T-helper 1 cell treated with Interleukin-12 subunit alpha and Interleukin-12 subunit beta and Interleukin-4 antibody, amounts not matched to agents 30 ng/mL and 1 ng/mL, for 36 hours (primary cell): ENCODE measurements at regions not wholly inside any gene's neighbourhood (a gene's known extent, or its start where the extent isn't known, plus 50 kb on each side); places are given as distances from the start of the nearest gene placed in this dataset.

ENCODE experiments used
- intact Hi-C: fragments of 100-400 bp; cut with micrococcal nuclease; formaldehyde crosslinking; loops from one replicate; pipeline ENCODE4 v1.15.1; 2024

DNA sequence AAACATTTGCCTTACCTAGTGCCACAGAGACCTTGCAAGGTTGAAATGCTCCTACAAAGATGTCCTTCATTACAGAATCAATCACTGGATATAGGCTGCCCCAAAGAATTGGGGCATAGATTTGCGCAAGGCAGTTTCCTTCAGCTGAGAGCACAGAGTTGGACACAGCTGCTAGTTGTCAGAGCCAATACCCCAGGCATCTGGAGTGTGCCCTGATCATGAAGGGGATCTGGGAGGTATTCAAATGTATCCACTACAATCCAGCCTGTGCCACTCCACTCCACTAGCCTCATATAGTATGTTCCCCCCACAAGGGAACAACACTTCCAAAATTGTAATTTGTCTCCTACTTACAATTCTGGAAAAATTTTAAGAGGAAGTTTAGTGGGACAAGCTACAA lies 62.3 kb upstream of the ITPRID2 start:
- intact Hi-C loops = no loop called here

DNA sequence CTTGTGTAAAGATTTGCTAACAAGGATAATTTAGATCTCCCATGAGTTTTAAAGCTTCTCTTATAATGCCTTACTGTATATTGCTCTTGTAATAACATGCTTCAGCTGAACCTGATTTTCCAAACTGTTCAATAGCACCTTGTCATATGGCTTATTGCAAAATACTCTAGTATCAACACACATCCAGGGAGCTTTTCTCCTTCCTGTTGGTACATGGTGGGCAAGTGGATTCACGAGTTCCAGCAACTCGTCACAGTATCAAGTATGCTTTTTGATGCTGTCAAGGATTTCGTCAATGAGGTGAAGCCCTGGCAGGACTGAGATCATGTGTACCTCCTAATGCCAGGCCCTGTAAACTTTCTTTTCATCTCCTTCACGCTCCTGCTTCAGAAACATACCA lies 59.5 kb upstream of the ITPRID2 start:
- intact Hi-C loops = no loop called here

DNA sequence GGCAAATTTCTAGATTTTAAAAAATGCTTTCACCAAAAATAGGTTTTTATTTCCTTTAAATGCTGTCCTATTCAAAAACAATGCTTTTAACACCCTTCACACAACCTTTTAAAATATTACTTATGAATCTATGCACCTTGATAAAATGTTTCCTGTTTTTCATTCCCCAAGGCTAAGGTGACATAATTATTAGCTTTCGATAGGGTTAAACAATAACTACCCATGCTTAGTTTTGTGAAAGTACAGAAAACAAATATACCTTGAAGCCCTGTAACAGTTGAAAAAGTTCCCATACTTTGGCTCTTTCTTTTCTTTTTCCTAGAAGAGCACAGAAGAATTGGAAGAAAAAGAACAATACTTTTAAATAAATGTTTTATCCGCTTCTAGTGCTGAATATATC lies 54.9 kb upstream of the ITPRID2 start:
- intact Hi-C loops = no loop called here

DNA sequence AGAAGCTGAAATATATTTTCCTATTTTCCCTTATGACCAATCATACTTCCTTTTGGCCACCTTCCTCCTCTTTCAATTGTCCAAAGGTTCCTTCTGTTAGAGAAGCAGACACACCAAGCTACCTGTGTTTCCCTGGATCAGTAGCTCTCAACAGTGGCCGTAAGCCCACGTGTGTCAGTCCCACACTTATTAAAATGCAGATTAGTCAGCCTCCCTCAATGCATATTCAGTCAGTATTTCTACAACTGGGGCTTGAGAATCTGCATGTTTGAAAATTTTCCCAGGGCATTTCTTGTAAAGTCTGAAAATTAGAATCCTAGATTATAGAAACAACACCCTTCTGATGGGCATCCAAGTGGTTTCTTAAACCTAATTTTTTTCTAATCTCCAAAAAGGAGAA lies 54.0 kb upstream of the ITPRID2 start:
- intact Hi-C loops = no loop called here

DNA sequence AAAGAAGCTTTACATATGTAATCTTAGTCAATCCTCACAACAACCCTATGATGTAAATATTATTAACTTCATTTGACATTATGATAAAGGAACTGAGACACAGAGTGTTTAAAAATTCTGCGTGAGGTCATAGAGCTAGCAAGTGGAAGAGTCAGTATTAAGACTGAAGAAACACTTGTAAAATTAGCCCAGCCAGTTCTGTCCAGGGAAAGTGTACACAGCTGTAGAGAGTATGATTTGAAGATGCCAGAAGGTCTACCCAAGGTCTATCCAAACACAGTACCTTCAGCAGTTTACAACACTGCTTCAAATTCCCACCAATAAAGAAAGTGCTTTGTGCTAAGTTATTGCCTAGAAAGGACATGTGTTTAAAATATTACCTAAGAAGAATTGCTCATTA lies 51.7 kb upstream of the ITPRID2 start:
- intact Hi-C loops = no loop called here

DNA sequence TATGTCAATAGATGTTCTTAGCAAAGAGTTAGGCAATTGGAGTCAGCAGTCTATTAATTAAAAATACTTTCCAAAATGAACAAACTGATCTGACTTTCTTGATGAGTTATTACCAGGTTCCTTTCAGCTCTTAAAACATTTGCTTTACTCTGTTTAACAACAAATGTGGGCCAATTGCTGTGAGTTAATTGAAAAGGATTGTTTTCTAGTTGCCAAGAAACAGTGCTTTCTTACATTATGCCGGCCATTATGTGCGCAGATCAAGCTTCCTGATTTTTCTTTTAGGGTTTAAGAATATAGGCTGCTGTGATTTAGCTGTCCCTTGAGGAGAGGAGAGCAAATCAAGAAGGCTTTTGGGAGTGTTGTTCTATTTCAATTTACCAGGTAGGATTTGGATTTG lies 50.5 kb upstream of the ITPRID2 start:
- intact Hi-C loops = no loop called here
